ENCODE measurements at regions not wholly inside any gene's neighbourhood (a gene's known extent, or its start where the extent isn't known, plus 50 kb on each side); places are given as distances from the start of the nearest gene placed in this dataset.

DNA sequence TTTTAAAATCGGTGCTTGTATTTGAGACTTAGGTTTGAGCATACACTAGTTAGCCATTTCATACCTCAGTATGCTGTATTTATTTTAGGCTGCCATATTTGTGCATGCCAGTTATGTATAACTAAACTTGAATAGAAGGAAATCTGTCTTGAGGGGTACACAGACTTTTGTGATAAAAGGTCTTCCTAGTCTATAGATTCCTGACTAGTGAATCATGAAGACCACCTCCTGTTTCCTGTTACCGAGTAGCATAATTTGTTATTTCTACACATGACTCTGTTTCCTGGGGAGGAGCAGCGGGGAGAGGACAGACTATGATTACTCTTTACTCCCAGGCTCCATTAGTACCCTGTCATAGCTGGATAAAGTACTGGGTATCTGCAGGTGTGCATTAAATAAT lies 316.8 kb upstream of the SNX7 start:
- Histone ChIP-seq H3K27ac (ENCODE audit: low read depth, low read length) (no peak overlapping the region), H4K91ac (ENCODE audit: low read depth, low read length) (no peak overlapping the region), H3K79me2 (ENCODE audit: control insufficient read depth, insufficient read depth, low read length, poor library complexity) (no peaks in the 10 kb centered on the region), H4K12ac (ENCODE audit: low read depth, low read length) (no peak overlapping the region), H3K79me1 (ENCODE audit: low read length) (no peaks in the 10 kb centered on the region), H2BK120ac (ENCODE audit: insufficient read depth, low read length, poor library complexity) (no peak overlapping the region), H3K23ac (ENCODE audit: low read length) (no peak overlapping the region), H3K9ac (ENCODE audit: low read length) (no peak overlapping the region), H3K14ac (ENCODE audit: low read length) (no peak overlapping the region), H2AK5ac (ENCODE audit: low read length) (no peak overlapping the region), H3K27me3 (ENCODE audit: insufficient read depth, low read length) (no peaks in the 10 kb centered on the region), H2BK5ac (ENCODE audit: low read depth, low read length, poor library complexity) (no peak overlapping the region), H3K36me3 (ENCODE audit: control insufficient read depth in 1 of 2, insufficient read depth in 2 of 2, low read length in 2 of 2) (no peaks in the 10 kb centered on the region), H3K4me1 (ENCODE audit: control insufficient read depth in 1 of 2, insufficient read depth in 2 of 2, low read length in 2 of 2) (no peaks in the 10 kb centered on the region), H4K8ac (ENCODE audit: low read depth, low read length) (no peak overlapping the region), H3K9me3 (ENCODE audit: insufficient read depth, low read depth, low read length) (no peaks in the 10 kb centered on the region), H3K4me3 (ENCODE audit: low read depth, low read length) (no peak overlapping the region), H2AFZ (ENCODE audit: insufficient read depth, low read length, poor library complexity) (no peak overlapping the region), H3K4me2 (ENCODE audit: low read length) (no peak overlapping the region), H2BK12ac (ENCODE audit: low read length) (no peak overlapping the region), H3K18ac (ENCODE audit: low read length) (no peak overlapping the region), H3K4ac (ENCODE audit: low read depth, low read length) (no peak overlapping the region)
- no CpG with 5 or more reads among the region's 3 CpGs for WGBS (ENCODE audit: extremely low coverage, insufficient coverage, insufficient read length)
- DNase-seq: no peak

DNA sequence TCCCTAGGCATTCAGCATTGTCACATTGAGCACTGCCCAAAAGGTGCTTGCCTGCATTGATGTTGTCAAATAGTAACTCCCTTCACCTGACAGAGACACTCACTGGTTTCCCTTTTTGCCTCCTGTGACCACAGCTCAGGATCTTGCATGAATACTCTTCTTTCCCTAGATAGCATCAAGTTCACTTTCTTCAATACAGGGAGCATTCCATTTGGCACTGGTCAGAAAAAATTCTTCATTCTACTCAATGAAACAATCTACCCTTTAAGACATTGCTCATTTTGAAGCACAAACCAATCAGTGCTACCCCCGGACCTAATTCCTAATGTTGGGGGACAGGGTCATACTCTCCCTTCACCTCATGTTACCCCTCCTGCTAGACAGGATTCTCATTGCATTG lies 319.0 kb upstream of the SNX7 start:
- Histone ChIP-seq H4K12ac (ENCODE audit: low read depth, low read length) (no peak overlapping the region), H3K4me1 (ENCODE audit: control insufficient read depth in 1 of 2, insufficient read depth in 2 of 2, low read length in 2 of 2) (no peaks in the 10 kb centered on the region), H4K8ac (ENCODE audit: low read depth, low read length) (no peak overlapping the region), H2BK12ac (ENCODE audit: low read length) (no peak overlapping the region), H3K27ac (ENCODE audit: low read depth, low read length) (no peak overlapping the region), H2AK5ac (ENCODE audit: low read length) (no peak overlapping the region), H3K18ac (ENCODE audit: low read length) (no peak overlapping the region), H3K4me3 (ENCODE audit: low read depth, low read length) (no peak overlapping the region), H4K91ac (ENCODE audit: low read depth, low read length) (no peak overlapping the region), H3K14ac (ENCODE audit: low read length) (no peak overlapping the region), H2AFZ (ENCODE audit: insufficient read depth, low read length, poor library complexity) (no peak overlapping the region), H3K9me3 (ENCODE audit: insufficient read depth, low read depth, low read length) (no peaks in the 10 kb centered on the region), H3K36me3 (ENCODE audit: control insufficient read depth in 1 of 2, insufficient read depth in 2 of 2, low read length in 2 of 2) (no peaks in the 10 kb centered on the region), H3K4me2 (ENCODE audit: low read length) (no peak overlapping the region), H3K79me1 (ENCODE audit: low read length) (no peaks in the 10 kb centered on the region), H3K27me3 (ENCODE audit: insufficient read depth, low read length) (no peaks in the 10 kb centered on the region), H3K4ac (ENCODE audit: low read depth, low read length) (no peak overlapping the region), H3K9ac (ENCODE audit: low read length) (no peak overlapping the region), H3K23ac (ENCODE audit: low read length) (no peak overlapping the region), H2BK120ac (ENCODE audit: insufficient read depth, low read length, poor library complexity) (no peak overlapping the region), H2BK5ac (ENCODE audit: low read depth, low read length, poor library complexity) (no peak overlapping the region), H3K79me2 (ENCODE audit: control insufficient read depth, insufficient read depth, low read length, poor library complexity) (no peaks in the 10 kb centered on the region)
- DNase-seq: peak in 1 of 2 donors; percentile 37
- no CpG with 5 or more reads among the region's 1 CpG for WGBS (ENCODE audit: extremely low coverage, insufficient coverage, insufficient read length)

DNA sequence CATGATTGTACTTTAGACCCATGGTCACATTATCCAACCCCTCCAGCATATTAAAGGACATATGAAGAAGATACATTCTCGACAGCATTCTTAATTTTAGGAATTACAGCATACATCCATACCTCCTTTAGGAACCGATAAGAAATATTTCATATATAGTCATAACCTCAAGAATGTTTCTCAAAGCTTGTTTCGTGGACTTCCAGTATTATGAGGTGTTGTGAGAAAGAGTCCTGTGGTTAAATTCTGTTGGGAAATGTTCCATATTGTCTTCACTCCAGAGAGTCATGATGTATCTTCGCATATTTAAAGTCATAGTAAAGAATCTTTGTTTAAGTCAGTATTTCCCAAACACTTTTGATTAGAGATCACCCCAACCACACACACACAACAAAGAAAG lies 321.0 kb upstream of the SNX7 start:
- no peaks in the 10 kb centered on the region for H3K79me1 ChIP-seq (ENCODE audit: low read length)
- H2AFZ ChIP-seq (ENCODE audit: insufficient read depth, low read length, poor library complexity): no peak overlapping the region
- H2BK120ac ChIP-seq (ENCODE audit: insufficient read depth, low read length, poor library complexity): no peak overlapping the region
- H3K4me2 ChIP-seq (ENCODE audit: low read length): no peak overlapping the region
- H2BK5ac ChIP-seq (ENCODE audit: low read depth, low read length, poor library complexity): no peak overlapping the region
- H3K27me3 ChIP-seq (ENCODE audit: insufficient read depth, low read length): no peaks in the 10 kb centered on the region
- no peaks in the 10 kb centered on the region for H3K9me3 ChIP-seq (ENCODE audit: insufficient read depth, low read depth, low read length)
- H3K4me1 ChIP-seq (ENCODE audit: control insufficient read depth in 1 of 2, insufficient read depth in 2 of 2, low read length in 2 of 2): no peaks in the 10 kb centered on the region
- no CpG with 5 or more reads among the region's 4 CpGs for WGBS (ENCODE audit: extremely low coverage, insufficient coverage, insufficient read length)
- no peak overlapping the region for H3K4me3 ChIP-seq (ENCODE audit: low read depth, low read length)
- H3K36me3 ChIP-seq (ENCODE audit: control insufficient read depth in 1 of 2, insufficient read depth in 2 of 2, low read length in 2 of 2): no peaks in the 10 kb centered on the region
- no peak overlapping the region for H4K91ac ChIP-seq (ENCODE audit: low read depth, low read length)
- H4K12ac ChIP-seq (ENCODE audit: low read depth, low read length): no peak overlapping the region
- no peak for DNase-seq
- H3K79me2 ChIP-seq (ENCODE audit: control insufficient read depth, insufficient read depth, low read length, poor library complexity): no peaks in the 10 kb centered on the region
- no peak overlapping the region for H3K27ac ChIP-seq (ENCODE audit: low read depth, low read length)
- no peak overlapping the region for H3K23ac ChIP-seq (ENCODE audit: low read length)
- no peak overlapping the region for H2AK5ac ChIP-seq (ENCODE audit: low read length)
- no peak overlapping the region for H2BK12ac ChIP-seq (ENCODE audit: low read length)
- H3K18ac ChIP-seq (ENCODE audit: low read length): no peak overlapping the region
- H4K8ac ChIP-seq (ENCODE audit: low read depth, low read length): no peak overlapping the region
- H3K14ac ChIP-seq (ENCODE audit: low read length): no peak overlapping the region
- no peak overlapping the region for H3K4ac ChIP-seq (ENCODE audit: low read depth, low read length)
- H3K9ac ChIP-seq (ENCODE audit: low read length): no peak overlapping the region

DNA sequence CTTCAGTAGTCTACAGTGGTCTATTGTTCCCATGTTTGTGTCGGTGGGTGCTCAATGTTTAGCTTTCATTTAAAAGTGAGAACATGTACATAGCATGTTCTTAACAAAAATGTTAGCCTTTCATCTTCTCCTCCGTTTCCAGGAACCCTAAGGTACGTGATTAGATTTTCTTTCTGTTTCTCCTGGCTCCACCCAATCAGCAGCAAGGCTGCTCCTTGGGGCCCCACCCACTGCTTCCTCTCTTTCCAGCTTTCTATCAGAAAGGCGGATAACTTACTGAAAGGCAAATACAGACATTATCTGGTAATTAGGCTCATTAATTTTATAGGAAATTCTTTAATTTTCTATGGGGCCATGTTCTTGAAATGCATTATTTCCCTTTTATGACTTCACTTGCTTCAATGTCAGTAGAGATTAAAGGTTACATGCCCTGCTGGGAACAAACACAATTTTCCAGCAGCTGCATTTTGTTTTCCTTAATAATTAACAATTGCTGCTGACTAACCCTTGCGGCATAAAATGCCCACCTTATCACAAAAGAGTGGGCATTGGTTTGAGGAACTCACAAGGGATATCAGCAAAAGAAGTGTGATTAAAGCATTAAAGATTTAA lies 324.9 kb upstream of the SNX7 start:
- no peak for DNase-seq
- Histone ChIP-seq H3K4me2 (ENCODE audit: low read length) (no peak overlapping the region), H3K27me3 (ENCODE audit: insufficient read depth, low read length) (no peaks in the 10 kb centered on the region), H2BK5ac (ENCODE audit: low read depth, low read length, poor library complexity) (no peak overlapping the region), H2AFZ (ENCODE audit: insufficient read depth, low read length, poor library complexity) (no peak overlapping the region), H3K9me3 (ENCODE audit: insufficient read depth, low read depth, low read length) (no peaks in the 10 kb centered on the region), H3K14ac (ENCODE audit: low read length) (no peak overlapping the region), H3K4ac (ENCODE audit: low read depth, low read length) (no peak overlapping the region), H2AK5ac (ENCODE audit: low read length) (no peak overlapping the region), H4K8ac (ENCODE audit: low read depth, low read length) (no peak overlapping the region), H3K27ac (ENCODE audit: low read depth, low read length) (no peak overlapping the region), H3K23ac (ENCODE audit: low read length) (no peak overlapping the region), H3K4me1 (ENCODE audit: control insufficient read depth in 1 of 2, insufficient read depth in 2 of 2, low read length in 2 of 2) (no peaks in the 10 kb centered on the region), H3K36me3 (ENCODE audit: control insufficient read depth in 1 of 2, insufficient read depth in 2 of 2, low read length in 2 of 2) (no peaks in the 10 kb centered on the region), H4K91ac (ENCODE audit: low read depth, low read length) (no peak overlapping the region), H3K79me2 (ENCODE audit: control insufficient read depth, insufficient read depth, low read length, poor library complexity) (no peaks in the 10 kb centered on the region), H3K9ac (ENCODE audit: low read length) (no peak overlapping the region), H2BK120ac (ENCODE audit: insufficient read depth, low read length, poor library complexity) (no peak overlapping the region), H3K18ac (ENCODE audit: low read length) (no peak overlapping the region), H3K4me3 (ENCODE audit: low read depth, low read length) (no peak overlapping the region), H3K79me1 (ENCODE audit: low read length) (no peaks in the 10 kb centered on the region), H4K12ac (ENCODE audit: low read depth, low read length) (no peak overlapping the region), H2BK12ac (ENCODE audit: low read length) (no peak overlapping the region)
- no CpG with 5 or more reads among the region's 5 CpGs for WGBS (ENCODE audit: extremely low coverage, insufficient coverage, insufficient read length)

Measured in trophoblast cell (in vitro differentiated cells and primary cell).